PC-3 (cell line): ENCODE measurements at regions not wholly inside any gene's neighbourhood (a gene's known extent, or its start where the extent isn't known, plus 50 kb on each side); places are given as distances from the start of the nearest gene placed in this dataset.

Experiments used
- ATAC-seq: fragments of 200-7000 bp; cut with Tn5 transposase; 2 replicates; pipeline ENCODE4 v1.9.1; 2020; ENCODE audit warnings: mild to moderate bottlenecking, moderate library complexity
- BruUV-seq: library from RNA; stranded (reverse); fragments of 400-500 nt; replicated peaks from 2 replicates; lab custom pipeline; 2021; lab: Mats Ljungman, UMichigan
- CTCF ChIA-PET: fragments of 300-600 bp; sonication (Branson Sonifier 250); formaldehyde crosslinking; loops from one replicate; lab custom pipeline; 2022; ENCODE audit warnings: antibody characterized with exemption; lab: Charles Lee
- POLR2A ChIA-PET: fragments of 300-600 bp; sonication (Branson Sonifier 250); formaldehyde crosslinking; loops from one replicate; lab custom pipeline; 2022; ENCODE audit warnings: antibody characterized with exemption; ENCODE audit not compliant: unreplicated experiment; lab: Charles Lee
- DNase-seq: peaks from one replicate; pipeline ENCODE4 v3.0.0-alpha.2; 2015
- H2AFZ ChIP-seq: fragments of 300-600 bp; sonication (generic); 2 replicates; pipeline ENCODE4 v1.6.0; 2016; ENCODE audit warnings: antibody characterized with exemption, low read length
- H3F3A ChIP-seq: fragments of 300-600 bp; sonication (generic); one replicate; pipeline ENCODE4 v1.6.0; 2017; ENCODE audit warnings: antibody characterized with exemption, low read length, control low read depth, mild to moderate bottlenecking; ENCODE audit not compliant: unreplicated experiment
- H3K27ac ChIP-seq: fragments of 300-600 bp; sonication (generic); 2 replicates; pipeline ENCODE4 v1.5.1; 2016; ENCODE audit warnings: mild to moderate bottlenecking, low read length
- H3K27me3 ChIP-seq: fragments of 300-600 bp; sonication (generic); 2 replicates; pipeline ENCODE4 v1.6.1; 2016; ENCODE audit warnings: low read length, mixed read lengths
- H3K36me3 ChIP-seq: fragments of 300-600 bp; sonication (generic); 2 replicates; pipeline ENCODE4 v1.6.1; 2016; ENCODE audit warnings: low read depth, mixed run types, low read length, mixed read lengths
- H3K4me1 ChIP-seq: fragments of 300-600 bp; sonication (generic); 2 replicates; pipeline ENCODE4 v1.5.1; 2016; ENCODE audit warnings: low read length; ENCODE audit not compliant: insufficient read depth
- H3K4me2 ChIP-seq: fragments of 300-600 bp; sonication (generic); 2 replicates; pipeline ENCODE4 v1.6.0; 2016; ENCODE audit warnings: low read length
- H3K4me3 ChIP-seq: fragments of 300-600 bp; sonication (generic); 2 replicates; pipeline ENCODE4 v1.5.1; 2016; ENCODE audit warnings: mild to moderate bottlenecking, low read length, mixed read lengths
- H3K79me2 ChIP-seq: fragments of 300-600 bp; sonication (generic); 2 replicates; pipeline ENCODE4 v1.6.1; 2017; ENCODE audit warnings: low read length, mixed read lengths
- H3K9ac ChIP-seq: fragments of 300-600 bp; sonication (generic); 2 replicates; pipeline ENCODE4 v1.6.0; 2016; ENCODE audit warnings: mild to moderate bottlenecking, low read length
- H3K9me2 ChIP-seq: fragments of 300-600 bp; sonication (generic); replicated peaks from 2 replicates; pipeline ENCODE4 v1.6.1; 2016; ENCODE audit warnings: mixed run types, low read length, mixed read lengths
- H3K9me3 ChIP-seq: fragments of 300-600 bp; sonication (generic); 2 replicates; pipeline ENCODE4 v1.6.1; 2016; ENCODE audit warnings: low read length, mixed read lengths
- H4K20me1 ChIP-seq: fragments of 300-600 bp; sonication (generic); 2 replicates; pipeline ENCODE4 v1.6.1; 2016; ENCODE audit warnings: low read length, mixed read lengths
- EZH2 ChIP-seq: fragments of 300-600 bp; sonication (generic); IDR thresholded peaks from one replicate; pipeline ENCODE4 v1.6.1; 2017; ENCODE audit warnings: antibody characterized with exemption, mild to moderate bottlenecking, low read length; ENCODE audit not compliant: unreplicated experiment
- EZH2phosphoT487 ChIP-seq: fragments of 300-600 bp; sonication (generic); IDR thresholded peaks from 2 replicates; pipeline ENCODE4 v1.6.1; 2018; ENCODE audit warnings: mild to moderate bottlenecking, antibody characterized with exemption, low read length, borderline replicate concordance
- intact Hi-C: fragments of 100-400 bp; cut with micrococcal nuclease; formaldehyde crosslinking; loops from 2 replicates; pipeline ENCODE4 v1.9.0; 2023
- TF ChIP-seq, protein P1 (sequence below): fragments of 300-600 bp; sonication (generic); conservative IDR thresholded peaks from 2 replicates; pipeline ENCODE4 v1.5.1; 2017; ENCODE audit warnings: antibody characterized with exemption, low read depth, mild to moderate bottlenecking, low read length

DNA sequence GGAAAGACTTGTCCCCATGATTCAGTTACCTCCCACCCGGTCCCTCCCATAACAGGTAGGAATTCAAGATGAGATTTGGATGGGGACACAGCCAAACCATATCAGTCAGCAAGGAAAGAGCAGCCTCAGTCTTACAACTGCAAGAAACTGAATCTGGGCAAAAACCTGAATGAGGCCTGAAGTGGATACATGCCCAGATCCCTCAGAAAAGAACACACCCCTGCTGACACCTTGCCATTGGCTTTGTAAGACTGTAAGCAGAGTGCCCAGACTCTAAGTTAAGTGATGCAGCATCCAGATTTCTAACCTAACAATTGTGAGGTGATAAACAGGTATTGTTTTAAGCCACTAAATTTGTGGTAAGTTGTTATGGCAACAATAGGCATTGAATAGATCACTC lies 670.8 kb downstream of the SORCS1 start:
- no peak overlapping the region for H3K4me2 ChIP-seq
- H3K79me2 ChIP-seq, result no peaks in the 10 kb centered on the region
- H3K27me3 ChIP-seq, result no peaks in the 10 kb centered on the region
- DNase-seq (no peak), ATAC-seq (no peak)
- peaks cover 8% of the 10 kb centered on the region for H3K4me1 ChIP-seq
- H3K9ac ChIP-seq, result no peak overlapping the region
- H3K9me3 ChIP-seq, result 0 out of 2 replicates have a peak, but pooled peaks cover 8% of the 10 kb centered on the region
- H3K27ac ChIP-seq, result no peak overlapping the region
- H3K4me3 ChIP-seq, result no peak overlapping the region
- no peaks in the 10 kb centered on the region for H3K9me2 ChIP-seq
- no peaks in the 10 kb centered on the region for H3F3A ChIP-seq
- intact Hi-C loops, result no loop called here
- H3K36me3 ChIP-seq, result no peaks in the 10 kb centered on the region
- no peaks in the 10 kb centered on the region for H4K20me1 ChIP-seq
- TF ChIP-seq, protein P1, sequence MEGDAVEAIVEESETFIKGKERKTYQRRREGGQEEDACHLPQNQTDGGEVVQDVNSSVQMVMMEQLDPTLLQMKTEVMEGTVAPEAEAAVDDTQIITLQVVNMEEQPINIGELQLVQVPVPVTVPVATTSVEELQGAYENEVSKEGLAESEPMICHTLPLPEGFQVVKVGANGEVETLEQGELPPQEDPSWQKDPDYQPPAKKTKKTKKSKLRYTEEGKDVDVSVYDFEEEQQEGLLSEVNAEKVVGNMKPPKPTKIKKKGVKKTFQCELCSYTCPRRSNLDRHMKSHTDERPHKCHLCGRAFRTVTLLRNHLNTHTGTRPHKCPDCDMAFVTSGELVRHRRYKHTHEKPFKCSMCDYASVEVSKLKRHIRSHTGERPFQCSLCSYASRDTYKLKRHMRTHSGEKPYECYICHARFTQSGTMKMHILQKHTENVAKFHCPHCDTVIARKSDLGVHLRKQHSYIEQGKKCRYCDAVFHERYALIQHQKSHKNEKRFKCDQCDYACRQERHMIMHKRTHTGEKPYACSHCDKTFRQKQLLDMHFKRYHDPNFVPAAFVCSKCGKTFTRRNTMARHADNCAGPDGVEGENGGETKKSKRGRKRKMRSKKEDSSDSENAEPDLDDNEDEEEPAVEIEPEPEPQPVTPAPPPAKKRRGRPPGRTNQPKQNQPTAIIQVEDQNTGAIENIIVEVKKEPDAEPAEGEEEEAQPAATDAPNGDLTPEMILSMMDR, result no peak
- no peak for TF ChIP-seq EZH2phosphoT487
- TF ChIP-seq EZH2, result no peak
- ChIA-PET POLR2A (no interaction called here), CTCF (interaction anchor here (0.6 kb wide), 1 partner anchor 120 kb away, joined by 5 read pairs; no protein-coding TSS in a partner anchor)
- no TSS peak for BruUV-seq
- H2AFZ ChIP-seq, result no peak overlapping the region

DNA sequence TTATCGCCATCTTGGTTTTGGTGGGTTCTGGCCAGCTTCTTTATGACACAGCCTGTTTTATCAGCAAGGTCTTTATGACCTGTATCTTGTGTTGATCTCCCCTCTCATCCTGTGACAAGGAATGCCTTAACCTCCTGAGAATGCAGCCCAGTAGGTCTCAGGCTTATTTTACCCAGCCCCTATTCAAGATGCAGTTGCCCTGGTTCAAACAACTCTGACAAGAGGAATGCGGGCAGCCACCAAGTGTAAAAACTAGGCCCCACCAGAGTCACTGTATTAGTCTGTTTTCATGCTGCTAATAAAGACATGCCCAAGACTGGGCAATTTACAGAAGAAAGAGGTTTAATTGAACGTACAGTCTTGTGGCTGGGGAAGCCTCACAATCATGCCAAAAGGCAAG lies 671.3 kb downstream of the SORCS1 start:
- DNase-seq (no peak), ATAC-seq (no peak)
- BruUV-seq, result no TSS peak
- no peak overlapping the region for H3K4me2 ChIP-seq
- H3K27ac ChIP-seq, result no peak overlapping the region
- H3K9me3 ChIP-seq, result 0 out of 2 replicates have a peak, but pooled peaks cover 8% of the 10 kb centered on the region
- CTCF ChIA-PET, result no interaction called here
- H3K79me2 ChIP-seq, result no peaks in the 10 kb centered on the region
- peaks cover 2% of the 10 kb centered on the region for H3K4me1 ChIP-seq
- H3K9me2 ChIP-seq, result no peaks in the 10 kb centered on the region
- intact Hi-C loops, result no loop called here
- H3K4me3 ChIP-seq, result no peak overlapping the region
- no peaks in the 10 kb centered on the region for H3F3A ChIP-seq
- no peak overlapping the region for H3K9ac ChIP-seq
- TF ChIP-seq, protein P1, result no peak
- TF ChIP-seq EZH2 (no peak), EZH2phosphoT487 (no peak)
- no peaks in the 10 kb centered on the region for H3K27me3 ChIP-seq
- H2AFZ ChIP-seq, result no peak overlapping the region
- no peaks in the 10 kb centered on the region for H3K36me3 ChIP-seq
- H4K20me1 ChIP-seq, result no peaks in the 10 kb centered on the region
- POLR2A ChIA-PET, result no interaction called here

GRCh38 chr10:106487726-106488125 lies 676.8 kb downstream of the SORCS1 start:
- no peak for TF ChIP-seq EZH2phosphoT487
- TF ChIP-seq, protein P1, result no peak
- TF ChIP-seq EZH2, result no peak
- H3K36me3 ChIP-seq, result no peaks in the 10 kb centered on the region
- BruUV-seq, result no TSS peak
- H4K20me1 ChIP-seq, result no peaks in the 10 kb centered on the region
- 0 out of 2 replicates have a peak, but pooled peaks cover 8% of the 10 kb centered on the region for H3K9me3 ChIP-seq
- H3K4me3 ChIP-seq, result no peak overlapping the region
- no peak overlapping the region for H3K27ac ChIP-seq
- no peaks in the 10 kb centered on the region for H3K4me1 ChIP-seq
- ChIA-PET POLR2A (no interaction called here), CTCF (no interaction called here)
- no peak for ATAC-seq
- H3K79me2 ChIP-seq, result no peaks in the 10 kb centered on the region
- no peaks in the 10 kb centered on the region for H3F3A ChIP-seq
- no peak overlapping the region for H2AFZ ChIP-seq
- no peaks in the 10 kb centered on the region for H3K27me3 ChIP-seq
- no peak overlapping the region for H3K9ac ChIP-seq
- no peak overlapping the region for H3K4me2 ChIP-seq
- intact Hi-C loops, result no loop called here
- no peaks in the 10 kb centered on the region for H3K9me2 ChIP-seq
- DNase-seq, result no peak
